ENCODE measurements at regions not wholly inside any gene's neighbourhood (a gene's known extent, or its start where the extent isn't known, plus 50 kb on each side); places are given as distances from the start of the nearest gene placed in this dataset.

- DNase-seq: no peak
- no peaks in the 10 kb centered on the region for H4K20me1 ChIP-seq (ENCODE audit: insufficient read depth, low read length)
Observed at GRCh38 chr12:65739606-65740005, 84.7 kb upstream of the HMGA2 start.

GRCh38 chr12:65740506-65740872, 83.8 kb upstream of the HMGA2 start:
- H2AFZ ChIP-seq (ENCODE audit: low read length): peak overlapping the region; percentile 94
- no peaks in the 10 kb centered on the region for H3F3A ChIP-seq (ENCODE audit: insufficient read depth, low read length)
- no peak for TF ChIP-seq CTCF (IDR thresholded peaks at IDR 0.05; ENCODE audit: low read length)
- no peak for TF ChIP-seq EZH2phosphoT487 (IDR thresholded peaks at IDR 0.05; ENCODE audit: low read length)
- no peak for TF ChIP-seq EZH2 (optimal IDR thresholded peaks at IDR 0.05; ENCODE audit: low read depth, low read length)
- H3K4me2 ChIP-seq (ENCODE audit: low read depth, low read length): peak overlapping the region; percentile 61; the same call in 1 of the 2 replicates
- H3K27ac ChIP-seq (ENCODE audit: low read length): no peak overlapping the region
- no peaks in the 10 kb centered on the region for H3K79me2 ChIP-seq (ENCODE audit: low read length)
- H3K9ac ChIP-seq (ENCODE audit: low read length): no peak overlapping the region
- no peaks in the 10 kb centered on the region for H4K20me1 ChIP-seq (ENCODE audit: insufficient read depth, low read length)
- no peaks in the 10 kb centered on the region for H3K4me1 ChIP-seq (ENCODE audit: low read length)
- H3K36me3 ChIP-seq (replicated peaks; ENCODE audit: insufficient read depth, low read length): no peaks in the 10 kb centered on the region
- H3K4me3 ChIP-seq (ENCODE audit: low read length): peak overlapping the region; percentile 73
- peak; percentile 26 for DNase-seq
- no peaks in the 10 kb centered on the region for H3K9me2 ChIP-seq (replicated peaks; ENCODE audit: insufficient read depth, low read length)
- H3K9me3 ChIP-seq (replicated peaks; ENCODE audit: insufficient read depth, low read length): no peaks in the 10 kb centered on the region
- H3K27me3 ChIP-seq (replicated peaks; ENCODE audit: insufficient read depth, low read length): no peaks in the 10 kb centered on the region

More at GRCh38 chr12:65739606-65740005, 84.7 kb upstream of the HMGA2 start:
- Histone ChIP-seq H3K4me2 (ENCODE audit: low read depth, low read length) (no peak overlapping the region), H3K36me3 (replicated peaks; ENCODE audit: insufficient read depth, low read length) (no peaks in the 10 kb centered on the region), H3K27ac (ENCODE audit: low read length) (no peak overlapping the region), H3K9me2 (replicated peaks; ENCODE audit: insufficient read depth, low read length) (no peaks in the 10 kb centered on the region), H3K9ac (ENCODE audit: low read length) (no peak overlapping the region), H2AFZ (ENCODE audit: low read length) (no peak overlapping the region), H3K4me3 (ENCODE audit: low read length) (no peak overlapping the region), H3K27me3 (replicated peaks; ENCODE audit: insufficient read depth, low read length) (no peaks in the 10 kb centered on the region), H3F3A (ENCODE audit: insufficient read depth, low read length) (no peaks in the 10 kb centered on the region), H3K9me3 (replicated peaks; ENCODE audit: insufficient read depth, low read length) (no peaks in the 10 kb centered on the region), H3K4me1 (ENCODE audit: low read length) (no peaks in the 10 kb centered on the region), H3K79me2 (ENCODE audit: low read length) (no peaks in the 10 kb centered on the region)
- TF ChIP-seq CTCF (IDR thresholded peaks at IDR 0.05; ENCODE audit: low read length): no peak
- TF ChIP-seq EZH2 (optimal IDR thresholded peaks at IDR 0.05; ENCODE audit: low read depth, low read length): no peak
- TF ChIP-seq EZH2phosphoT487 (IDR thresholded peaks at IDR 0.05; ENCODE audit: low read length): no peak

GRCh38 chr12:65740873-65741600, 83.2 kb upstream of the HMGA2 start:
- H3K9me2 ChIP-seq (replicated peaks; ENCODE audit: insufficient read depth, low read length): no peaks in the 10 kb centered on the region
- DNase-seq: peak; percentile 64
- no peaks in the 10 kb centered on the region for H3K27me3 ChIP-seq (replicated peaks; ENCODE audit: insufficient read depth, low read length)
- no peak overlapping the region for H3K27ac ChIP-seq (ENCODE audit: low read length)
- TF ChIP-seq EZH2phosphoT487 (IDR thresholded peaks at IDR 0.05; ENCODE audit: low read length): no peak
- no peak for TF ChIP-seq EZH2 (optimal IDR thresholded peaks at IDR 0.05; ENCODE audit: low read depth, low read length)
- H3K4me1 ChIP-seq (ENCODE audit: low read length): no peaks in the 10 kb centered on the region
- H3K36me3 ChIP-seq (replicated peaks; ENCODE audit: insufficient read depth, low read length): no peaks in the 10 kb centered on the region
- H3K79me2 ChIP-seq (ENCODE audit: low read length): no peaks in the 10 kb centered on the region
- H3K4me2 ChIP-seq (ENCODE audit: low read depth, low read length): peak overlapping the region; percentile 61; the same call in 1 of the 2 replicates
- H4K20me1 ChIP-seq (ENCODE audit: insufficient read depth, low read length): no peaks in the 10 kb centered on the region
- H2AFZ ChIP-seq (ENCODE audit: low read length): peak overlapping the region; percentile 94
- H3K9me3 ChIP-seq (replicated peaks; ENCODE audit: insufficient read depth, low read length): no peaks in the 10 kb centered on the region
- no peaks in the 10 kb centered on the region for H3F3A ChIP-seq (ENCODE audit: insufficient read depth, low read length)
- peak overlapping the region; percentile 73 for H3K4me3 ChIP-seq (ENCODE audit: low read length)
- peak overlapping the region; percentile 39; the same call in 1 of the 2 replicates for H3K9ac ChIP-seq (ENCODE audit: low read length)

- Histone ChIP-seq H3K4me1 (ENCODE audit: low read length) (no peaks in the 10 kb centered on the region), H3K27me3 (replicated peaks; ENCODE audit: insufficient read depth, low read length) (no peaks in the 10 kb centered on the region), H3K9me3 (replicated peaks; ENCODE audit: insufficient read depth, low read length) (no peaks in the 10 kb centered on the region), H3K9ac (ENCODE audit: low read length) (no peak overlapping the region), H3K27ac (ENCODE audit: low read length) (no peak overlapping the region), H3K4me2 (ENCODE audit: low read depth, low read length) (peak overlapping the region; percentile 50; the same call in 1 of the 2 replicates), H3K36me3 (replicated peaks; ENCODE audit: insufficient read depth, low read length) (no peaks in the 10 kb centered on the region), H3K9me2 (replicated peaks; ENCODE audit: insufficient read depth, low read length) (no peaks in the 10 kb centered on the region), H3K79me2 (ENCODE audit: low read length) (no peaks in the 10 kb centered on the region), H3K4me3 (ENCODE audit: low read length) (peak overlapping the region; percentile 36; the same call in 1 of the 2 replicates), H3F3A (ENCODE audit: insufficient read depth, low read length) (no peaks in the 10 kb centered on the region), H2AFZ (ENCODE audit: low read length) (peak overlapping the region; percentile 65; the same call in 1 of the 2 replicates), H4K20me1 (ENCODE audit: insufficient read depth, low read length) (no peaks in the 10 kb centered on the region)
- DNase-seq: no peak
- TF ChIP-seq EZH2 (optimal IDR thresholded peaks at IDR 0.05; ENCODE audit: low read depth, low read length) (no peak), EZH2phosphoT487 (IDR thresholded peaks at IDR 0.05; ENCODE audit: low read length) (no peak), CTCF (IDR thresholded peaks at IDR 0.05; ENCODE audit: low read length) (no peak)
Observed at GRCh38 chr12:65741656-65742017, 82.6 kb upstream of the HMGA2 start.

Measured in MM.1S (cell line).